ENCODE measurements at regions not wholly inside any gene's neighbourhood (a gene's known extent, or its start where the extent isn't known, plus 50 kb on each side); places are given as distances from the start of the nearest gene placed in this dataset.

DNA sequence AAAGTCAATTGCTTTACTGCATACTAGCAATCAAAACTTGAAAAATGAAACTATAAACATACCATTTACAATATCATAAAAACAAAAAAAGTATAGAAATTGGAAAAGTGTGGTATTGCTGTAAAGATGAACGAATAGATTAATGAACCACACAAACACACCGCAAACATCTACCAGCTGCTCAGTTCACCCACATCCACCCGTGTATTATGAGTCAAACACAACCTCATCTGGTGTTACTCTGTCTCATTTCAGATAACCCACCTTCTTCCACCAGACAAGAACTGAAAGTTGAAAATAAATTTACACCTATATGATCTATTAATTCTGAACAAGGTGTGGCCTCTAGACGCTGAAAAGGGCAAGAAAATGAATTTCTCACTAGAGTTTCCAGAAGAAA lies 53.3 kb downstream of the BLID start:
- no peak for DNase-seq

- no peak for DNase-seq
Measured at GRCh38 chr11:122059565-122059964, 56.5 kb downstream of the BLID start.

DNA sequence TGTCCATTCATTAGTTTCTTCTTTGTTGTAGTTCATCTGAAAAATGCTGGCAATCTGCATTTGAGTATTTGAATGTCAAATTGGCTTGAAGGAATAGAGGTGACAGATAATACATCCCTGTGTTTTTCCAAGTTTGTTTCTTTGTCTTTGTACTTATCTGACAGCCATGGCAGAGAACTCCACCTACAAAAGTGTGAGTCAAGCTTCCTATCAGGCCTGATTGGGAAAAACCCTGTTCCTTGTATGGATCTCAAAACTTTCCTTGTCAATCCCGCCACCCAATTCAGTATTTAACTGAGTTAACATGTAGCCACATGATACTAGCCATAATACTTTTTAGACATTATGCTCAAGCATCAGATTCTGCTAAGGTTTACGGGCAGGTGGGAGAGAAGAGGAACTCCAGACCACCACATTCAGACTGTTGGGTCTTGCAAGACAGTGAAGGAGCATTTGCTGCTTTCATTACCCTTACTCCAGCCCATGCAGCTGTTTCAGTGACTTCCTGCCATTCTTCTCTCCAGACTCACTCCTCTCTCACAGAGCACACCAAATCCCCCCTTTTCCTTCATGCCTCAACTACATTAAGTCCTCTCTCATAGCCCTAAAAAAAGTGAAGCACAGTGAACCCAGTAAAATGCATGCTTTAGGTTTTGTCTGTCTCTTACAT lies 65.9 kb downstream of the BLID start:
- no peak for DNase-seq

- DNase-seq, result no peak
Measured at GRCh38 chr11:122048401-122048800, 67.6 kb downstream of the BLID start.

- no peak for DNase-seq
Measured at GRCh38 chr11:122046846-122047245, 69.2 kb downstream of the BLID start.

DNA sequence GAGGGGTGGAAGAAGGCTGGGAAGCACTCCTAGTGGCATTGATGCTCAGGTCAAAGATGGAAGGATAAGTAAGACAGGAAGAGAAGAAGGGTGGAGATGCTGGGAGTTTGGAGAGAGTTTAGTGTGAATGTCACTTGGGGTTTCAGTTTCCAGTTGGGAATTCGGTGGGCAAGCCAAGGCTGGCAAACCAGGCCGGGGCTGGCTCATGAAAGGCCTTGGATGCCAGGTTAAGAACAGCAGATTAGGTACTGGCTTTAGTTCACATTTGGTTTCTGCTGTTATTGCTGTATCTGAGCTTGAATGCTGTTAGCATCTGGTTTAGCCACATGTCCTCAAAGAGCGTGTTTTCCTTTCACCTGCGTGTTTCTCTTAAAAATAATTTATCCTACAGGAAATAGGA lies 69.6 kb downstream of the BLID start:
- DNase-seq, result no peak

- DNase-seq, result peak; percentile 84
Measured at GRCh38 chr11:122045181-122045586, 70.8 kb downstream of the BLID start.

- DNase-seq, result no peak
Measured at GRCh38 chr11:122044086-122044485, 71.9 kb downstream of the BLID start.

DNA sequence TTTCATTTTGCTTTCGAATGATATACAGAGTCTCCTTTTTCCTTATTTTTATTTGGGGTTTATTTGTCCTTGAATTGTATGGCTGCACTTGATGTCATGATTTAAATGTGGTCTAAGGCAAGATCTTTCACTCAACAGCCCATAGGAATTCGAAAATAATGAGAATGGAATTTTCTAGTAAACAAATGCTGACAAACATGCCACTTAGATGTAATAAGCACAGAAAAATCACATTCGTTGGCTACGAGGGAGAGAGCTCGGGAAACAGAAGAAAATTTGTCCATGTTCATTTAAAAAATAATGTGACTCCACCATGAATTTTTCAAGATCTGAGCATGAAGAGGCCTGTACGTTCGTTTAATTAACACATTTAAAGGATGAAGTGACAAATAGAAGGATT lies 73.0 kb downstream of the BLID start:
- DNase-seq, result no peak

DNA sequence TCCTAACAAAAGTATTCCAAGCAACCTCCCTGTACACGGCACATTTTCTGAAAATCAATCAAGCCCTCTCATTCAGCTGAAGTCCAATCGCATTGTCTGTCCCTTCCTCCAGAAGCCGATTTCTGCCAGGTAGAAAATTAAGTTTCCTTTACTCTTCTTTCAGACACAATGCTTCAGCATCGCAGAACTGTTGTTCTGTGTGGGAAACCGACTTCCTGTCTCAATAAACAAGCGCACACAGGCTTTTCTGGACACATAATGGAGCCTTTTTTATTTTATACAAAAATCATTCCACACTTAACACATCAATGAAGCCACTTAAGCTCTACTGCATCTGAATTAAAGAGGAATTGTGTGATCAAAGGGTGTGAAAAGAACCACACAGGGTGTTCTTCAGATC lies 75.6 kb downstream of the BLID start:
- no peak for DNase-seq

DNA sequence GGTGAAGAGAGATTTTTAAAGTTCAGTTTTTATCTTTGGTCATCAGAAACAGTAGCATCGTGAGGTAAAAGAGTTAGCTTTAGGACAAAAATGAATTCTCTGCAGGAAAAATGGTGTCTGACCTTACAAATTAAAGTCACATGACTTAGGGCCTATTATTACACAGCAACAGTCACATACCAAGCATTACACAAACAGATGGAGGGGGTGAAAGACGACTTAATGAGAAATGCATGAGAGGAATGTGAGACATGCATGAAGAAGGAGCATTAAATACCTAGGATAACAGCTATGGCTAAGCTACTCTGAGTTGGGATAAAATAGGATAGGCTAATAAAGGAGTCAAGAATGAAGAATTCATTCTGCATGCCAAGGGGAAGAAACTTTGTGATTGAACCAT lies 77.5 kb downstream of the BLID start:
- no peak for DNase-seq

- DNase-seq, result no peak
Measured at GRCh38 chr11:122037911-122038310, 78.1 kb downstream of the BLID start.

DNA sequence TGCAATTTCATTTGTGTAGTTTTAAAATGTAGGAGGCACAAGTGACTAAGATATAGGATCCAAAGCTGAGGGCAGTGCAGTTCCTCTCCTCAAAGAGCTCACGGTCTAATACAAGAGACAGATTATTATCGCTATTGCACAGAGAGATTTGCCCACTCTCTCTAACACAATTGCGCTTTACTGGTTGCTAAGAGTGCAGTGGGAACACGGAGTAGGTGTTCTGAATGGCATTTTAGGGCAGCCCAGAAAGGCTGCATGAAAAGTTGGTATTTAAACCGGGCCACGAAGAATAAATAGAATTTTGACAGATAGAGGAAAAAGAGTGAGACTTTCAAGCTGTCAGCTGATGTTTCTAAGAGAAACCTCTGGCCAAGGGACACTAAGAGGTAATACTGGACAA lies 79.5 kb downstream of the BLID start:
- DNase-seq, result no peak

DNA sequence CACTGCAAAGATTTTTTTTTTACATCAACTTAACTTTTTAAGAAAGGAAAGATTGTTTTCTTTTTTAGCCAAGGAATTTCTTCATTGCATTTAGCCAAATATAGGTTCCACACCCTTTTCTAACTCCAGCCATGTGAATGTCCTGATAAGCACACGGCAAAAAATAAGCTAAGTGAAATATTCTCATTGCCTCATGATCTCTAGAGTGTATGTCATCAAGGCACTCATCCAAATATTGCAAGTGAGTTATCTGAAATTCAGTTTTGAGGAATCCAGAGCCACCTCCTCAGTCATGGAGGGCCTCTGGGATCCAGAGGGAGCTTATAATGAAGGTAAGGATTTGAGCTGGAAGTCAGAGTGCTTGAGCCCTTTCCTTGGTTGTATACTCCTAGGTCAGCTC lies 80.0 kb downstream of the BLID start:
- DNase-seq, result no peak

- no peak for DNase-seq
Measured at GRCh38 chr11:122033631-122034030, 82.4 kb downstream of the BLID start.

DNA sequence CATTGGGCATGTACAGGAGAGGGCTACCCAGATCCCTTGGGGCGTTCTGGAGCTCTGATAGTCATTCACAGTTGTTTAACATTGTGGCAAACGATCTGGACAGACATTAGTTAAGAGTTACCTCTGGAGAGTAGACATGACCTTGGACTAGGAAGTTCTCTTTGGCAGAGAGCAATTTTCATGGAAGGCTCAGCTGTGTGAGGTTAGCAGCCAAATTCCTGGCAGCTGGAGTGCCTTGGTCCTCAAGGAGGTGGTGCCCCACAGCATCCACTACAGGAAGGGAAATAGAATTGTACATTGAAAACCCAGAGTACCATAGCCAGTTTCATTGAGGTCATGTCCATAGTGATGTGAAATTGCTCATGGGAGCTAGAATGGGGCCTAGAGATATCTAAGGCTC lies 82.8 kb downstream of the BLID start:
- DNase-seq, result no peak

DNA sequence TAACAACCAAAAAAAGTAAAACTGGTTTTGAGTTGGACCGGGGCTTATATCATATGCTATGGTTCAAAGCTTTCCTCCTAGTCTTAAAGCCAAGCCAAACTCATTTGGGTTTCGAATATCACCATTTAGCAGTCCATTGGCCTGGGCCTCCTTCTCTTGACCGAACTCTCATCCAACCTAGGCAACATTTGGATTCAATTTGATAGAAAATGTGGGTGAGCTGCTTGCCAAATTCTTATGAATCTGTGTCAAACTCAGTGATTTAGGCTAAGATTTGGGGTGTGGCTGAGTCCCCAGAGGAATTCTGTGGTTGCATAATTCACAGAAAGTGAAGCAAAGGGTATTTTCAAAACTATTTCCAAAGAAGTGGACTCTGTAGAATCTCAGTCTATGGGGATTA lies 83.7 kb downstream of the BLID start:
- no peak for DNase-seq

GRCh38 chr11:122031813-122032212 lies 84.2 kb downstream of the BLID start:
- DNase-seq, result no peak

DNA sequence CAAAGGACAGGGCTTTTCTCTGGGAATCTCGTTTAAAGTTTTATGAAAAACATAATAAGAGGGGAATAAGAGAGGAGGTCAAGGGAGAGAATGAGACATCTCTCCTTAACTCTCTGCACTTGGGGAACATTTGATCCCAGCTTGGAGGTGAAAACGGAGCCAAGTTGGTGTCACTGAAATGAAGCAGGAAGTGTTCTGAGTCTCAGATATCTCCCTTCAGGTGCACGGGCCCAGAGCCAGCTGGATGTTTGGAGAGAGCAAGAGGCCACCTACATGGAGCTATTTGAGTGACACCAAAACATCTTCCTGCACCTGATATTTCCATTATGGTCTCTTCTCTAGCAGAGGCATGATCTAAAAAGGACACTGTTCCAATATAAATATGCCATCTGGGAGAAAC lies 85.7 kb downstream of the BLID start:
- DNase-seq, result no peak

GRCh38 chr11:122028545-122028944 lies 87.5 kb downstream of the BLID start:
- DNase-seq, result no peak

GRCh38 chr11:122028036-122028435 lies 88.0 kb downstream of the BLID start:
- DNase-seq, result no peak

DNA sequence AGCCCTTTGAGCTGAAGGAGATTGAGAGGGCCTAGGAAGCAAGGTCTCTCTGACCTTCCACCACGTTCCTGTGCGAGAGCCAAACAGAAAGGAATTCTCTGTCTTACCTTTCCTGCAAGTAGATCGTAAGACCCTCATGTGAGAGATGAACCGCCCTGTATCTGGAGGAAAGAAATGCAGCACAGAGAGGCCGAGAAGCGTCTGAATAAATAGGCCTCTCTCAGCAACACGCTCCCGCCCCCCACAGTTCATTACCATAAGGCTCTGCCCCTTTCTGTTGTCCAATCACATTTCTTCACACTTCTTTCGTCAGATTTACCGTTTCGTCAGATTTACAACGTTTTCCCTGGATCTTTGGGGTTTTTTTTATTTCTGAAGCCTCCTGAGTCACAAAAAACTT lies 90.3 kb downstream of the BLID start:
- DNase-seq, result no peak

- DNase-seq, result no peak
Measured at GRCh38 chr11:122024278-122024677, 91.7 kb downstream of the BLID start.

- no peak for DNase-seq
Measured at GRCh38 chr11:122023614-122024250, 92.3 kb downstream of the BLID start.

- DNase-seq, result no peak
Measured at GRCh38 chr11:122022646-122023045, 93.4 kb downstream of the BLID start.

All from suppressor macrophage treated with lipopolysaccharide for 4 hours (primary cell).